ENCODE measurements at regions not wholly inside any gene's neighbourhood (a gene's known extent, or its start where the extent isn't known, plus 50 kb on each side); places are given as distances from the start of the nearest gene placed in this dataset.

DNA sequence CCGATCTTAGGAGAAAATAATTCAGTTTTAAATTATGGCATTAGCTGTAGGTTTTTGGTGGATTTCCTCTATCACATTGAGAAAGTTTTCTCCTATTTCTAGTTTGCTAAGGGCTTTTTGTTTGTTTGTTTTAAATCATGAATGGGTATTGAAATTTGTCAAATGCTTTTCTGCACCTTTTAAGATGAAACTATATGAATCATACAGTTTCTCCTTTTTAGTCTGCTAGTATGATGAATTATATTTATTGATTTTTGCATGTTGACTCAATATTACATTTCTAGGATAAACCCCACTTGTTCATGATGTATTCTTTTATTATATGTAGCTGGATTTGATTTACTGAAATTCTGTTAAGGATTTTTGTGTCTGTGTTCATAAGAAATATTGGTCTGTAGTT lies 70.3 kb upstream of the PIP4K2A start:
- TF ChIP-seq, protein P1, sequence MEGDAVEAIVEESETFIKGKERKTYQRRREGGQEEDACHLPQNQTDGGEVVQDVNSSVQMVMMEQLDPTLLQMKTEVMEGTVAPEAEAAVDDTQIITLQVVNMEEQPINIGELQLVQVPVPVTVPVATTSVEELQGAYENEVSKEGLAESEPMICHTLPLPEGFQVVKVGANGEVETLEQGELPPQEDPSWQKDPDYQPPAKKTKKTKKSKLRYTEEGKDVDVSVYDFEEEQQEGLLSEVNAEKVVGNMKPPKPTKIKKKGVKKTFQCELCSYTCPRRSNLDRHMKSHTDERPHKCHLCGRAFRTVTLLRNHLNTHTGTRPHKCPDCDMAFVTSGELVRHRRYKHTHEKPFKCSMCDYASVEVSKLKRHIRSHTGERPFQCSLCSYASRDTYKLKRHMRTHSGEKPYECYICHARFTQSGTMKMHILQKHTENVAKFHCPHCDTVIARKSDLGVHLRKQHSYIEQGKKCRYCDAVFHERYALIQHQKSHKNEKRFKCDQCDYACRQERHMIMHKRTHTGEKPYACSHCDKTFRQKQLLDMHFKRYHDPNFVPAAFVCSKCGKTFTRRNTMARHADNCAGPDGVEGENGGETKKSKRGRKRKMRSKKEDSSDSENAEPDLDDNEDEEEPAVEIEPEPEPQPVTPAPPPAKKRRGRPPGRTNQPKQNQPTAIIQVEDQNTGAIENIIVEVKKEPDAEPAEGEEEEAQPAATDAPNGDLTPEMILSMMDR (IDR thresholded peaks at IDR 0.05) = no peak
- TF ChIP-seq POLR2AphosphoS5 (IDR thresholded peaks at IDR 0.05) (no peak), POLR2A (IDR thresholded peaks at IDR 0.05) (no peak)

Measured in stomach (tissue), 4 donors.